ENCODE measurements at regions not wholly inside any gene's neighbourhood (a gene's known extent, or its start where the extent isn't known, plus 50 kb on each side); places are given as distances from the start of the nearest gene placed in this dataset.

DNA sequence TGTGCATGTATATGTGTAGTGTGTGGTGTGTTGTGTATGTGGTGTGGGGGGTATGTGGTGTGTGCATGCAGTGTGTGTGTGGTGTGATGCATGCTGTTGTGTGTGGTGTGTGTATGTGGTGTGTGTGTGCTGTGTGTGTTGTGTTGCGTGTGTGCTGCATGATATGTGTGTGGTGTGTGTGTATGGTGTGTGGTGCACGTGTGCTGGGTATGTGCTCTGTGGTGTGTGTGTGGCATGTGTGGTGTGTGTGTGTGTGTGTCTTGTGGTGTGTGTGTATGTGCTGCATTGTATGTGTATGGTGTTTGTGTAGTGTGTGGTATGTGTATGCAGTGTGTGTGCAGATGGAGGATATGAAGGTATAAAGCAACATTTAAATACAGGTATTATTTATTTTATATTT, 50.5 kb upstream of the CKS2 start:
- H3K4me3 ChIP-seq (replicated peaks in 1 of 4; ENCODE audit: control extremely low read depth in 1 of 4, insufficient read depth in 1 of 4, low read depth in 3 of 4, low read length in 4 of 4) = no peak overlapping the region
- no peaks in the 10 kb centered on the region for H3K4me1 ChIP-seq (ENCODE audit: control insufficient read depth, extremely low read depth, insufficient read depth, low read length)
- no peaks in the 10 kb centered on the region for H4K20me1 ChIP-seq (ENCODE audit: control insufficient read depth, extremely low read depth, insufficient read depth, low read length)
- H3K4me2 ChIP-seq (ENCODE audit: extremely low read depth, insufficient read depth, low read length) = no peak overlapping the region
- H3K36me3 ChIP-seq (ENCODE audit: control insufficient read depth, insufficient read depth, low read length) = no peaks in the 10 kb centered on the region
- DNase-seq (ENCODE audit: low read depth in 2 of 2) = no peak
- H3K27ac ChIP-seq (ENCODE audit: insufficient read depth, low read length) = no peak overlapping the region
- H3K79me2 ChIP-seq (ENCODE audit: control insufficient read depth, insufficient read depth, low read length) = no peaks in the 10 kb centered on the region
- no peak overlapping the region for H2AFZ ChIP-seq (ENCODE audit: low read length)
- TF ChIP-seq EZH2 (IDR thresholded peaks at IDR 0.05; ENCODE audit: low read length, missing control alignments) = no peak
- H3K27me3 ChIP-seq (ENCODE audit: control insufficient read depth, insufficient read depth, low read length) = no peaks in the 10 kb centered on the region
- no peak overlapping the region for H3K9ac ChIP-seq (ENCODE audit: insufficient read depth, low read length)
- H3K9me3 ChIP-seq (ENCODE audit: control insufficient read depth, insufficient read depth, low read depth, low read length) = no peaks in the 10 kb centered on the region
